Vagina (tissue), 2 donors: ENCODE measurements at regions not wholly inside any gene's neighbourhood (a gene's known extent, or its start where the extent isn't known, plus 50 kb on each side); places are given as distances from the start of the nearest gene placed in this dataset.
"Not testable (repeated sequence)": the region's sequence is repeated elsewhere in the genome, so short reads cannot be mapped to it uniquely, and the experiment has no call there.

ENCODE experiments used
- POLR2A ChIP-seq, 2 donors: fragments of 450-650 bp; IDR thresholded peaks; one replicate each; pipeline ENCODE4 v1.6.1; 2017; ENCODE audit warnings: antibody characterized with exemption in 2 of 2, mild to moderate bottlenecking in 2 of 2, moderate library complexity in 2 of 2
- POLR2AphosphoS5 ChIP-seq, 2 donors: sonication (generic); formaldehyde crosslinking; IDR thresholded peaks; one replicate each; pipeline ENCODE4 v1.9.0; 2017; ENCODE audit warnings: antibody characterized with exemption in 2 of 2, mild to moderate bottlenecking in 2 of 2, low read depth in 1 of 2; ENCODE audit not compliant: insufficient read depth in 1 of 2

GRCh38 chr3:75430406-75430805 is 233.7 kb upstream of the FRG2C start:
- not testable (repeated sequence) for TF ChIP-seq POLR2A (IDR thresholded peaks at IDR 0.05); POLR2AphosphoS5 (IDR thresholded peaks at IDR 0.05; ENCODE audit: insufficient read depth in 1 of 2, low read depth in 1 of 2)
